CD1c-positive myeloid dendritic cell (primary cell): ENCODE measurements at regions not wholly inside any gene's neighbourhood (a gene's known extent, or its start where the extent isn't known, plus 50 kb on each side); places are given as distances from the start of the nearest gene placed in this dataset.

Experiments
- DNase-seq: peaks from one replicate; pipeline ENCODE4 v3.0.0-alpha.2; 2016; ENCODE audit errors: extremely low spot score

- no peak for DNase-seq
These were observed 54.6 kb upstream of the HCCS start for GRCh38 chrX:11056322-11057176.

GRCh38 chrX:11059933-11060332 lies 51.2 kb upstream of the HCCS start:
- no peak for DNase-seq
